PFSK-1 (cell line): ENCODE measurements at regions not wholly inside any gene's neighbourhood (a gene's known extent, or its start where the extent isn't known, plus 50 kb on each side); places are given as distances from the start of the nearest gene placed in this dataset.

Source experiments
- FOXP2 ChIP-seq: optimal IDR thresholded peaks from 2 replicates; pipeline ENCODE3; 2011; ENCODE audit warnings: borderline replicate concordance, control low read depth, inconsistent platforms; ENCODE audit not compliant: insufficient read depth; ENCODE audit errors: extremely low read length, extremely low read depth
- POLR2AphosphoS5 ChIP-seq: IDR thresholded peaks from 2 replicates; pipeline ENCODE4 v1.6.1; 2012; ENCODE audit warnings: low read depth, mild to moderate bottlenecking, control low read depth, low read length, moderate library complexity
- REST ChIP-seq, 2 experiments: IDR thresholded peaks; 2 replicates each; pipeline versions ENCODE4 v1.6.1 to v1.8.0; 2011 to 2012; ENCODE audit warnings: low read depth in 2 of 2, low read length in 2 of 2, control low read depth in 1 of 2, inconsistent platforms in 1 of 2, mild to moderate bottlenecking in 1 of 2, moderate library complexity in 1 of 2; ENCODE audit not compliant: insufficient read depth in 1 of 2
- SIN3A ChIP-seq: IDR thresholded peaks from 2 replicates; pipeline ENCODE4 v1.6.1; 2012; ENCODE audit warnings: mild to moderate bottlenecking, low read length, moderate library complexity, borderline replicate concordance; ENCODE audit not compliant: insufficient read depth
- TAF1 ChIP-seq: IDR thresholded peaks from 2 replicates; pipeline ENCODE4 v1.6.1; 2012; ENCODE audit warnings: low read length, control low read depth, borderline replicate concordance; ENCODE audit not compliant: insufficient read depth

- TF ChIP-seq FOXP2 (no peak), TAF1 (no peak), REST (IDR thresholded peaks at IDR 0.05; ENCODE audit: insufficient read depth in 1 of 2, low read depth in 2 of 2, low read length in 2 of 2) (no peak), SIN3A (no peak), POLR2AphosphoS5 (no peak)
Measured at GRCh38 chr5:57863661-57864060, 381.1 kb upstream of the ACTBL2 start.

GRCh38 chr5:57862942-57863341 is 380.3 kb upstream of the ACTBL2 start:
- no peak for TF ChIP-seq POLR2AphosphoS5

GRCh38 chr5:57862471-57862911 is 379.9 kb upstream of the ACTBL2 start:
- TF ChIP-seq REST (IDR thresholded peaks at IDR 0.05; ENCODE audit: insufficient read depth in 1 of 2, low read depth in 2 of 2, low read length in 2 of 2) (no peak), POLR2AphosphoS5 (no peak), SIN3A (no peak), TAF1 (no peak), FOXP2 (no peak)

GRCh38 chr5:57859626-57860025 is 377.0 kb upstream of the ACTBL2 start:
- TF ChIP-seq FOXP2 (no peak), TAF1 (no peak), REST (IDR thresholded peaks at IDR 0.05; ENCODE audit: insufficient read depth in 1 of 2, low read depth in 2 of 2, low read length in 2 of 2) (no peak), POLR2AphosphoS5 (no peak), SIN3A (no peak)

- TF ChIP-seq TAF1 (no peak), FOXP2 (no peak), SIN3A (no peak), REST (IDR thresholded peaks at IDR 0.05; ENCODE audit: insufficient read depth in 1 of 2, low read depth in 2 of 2, low read length in 2 of 2) (no peak), POLR2AphosphoS5 (no peak)
Measured at GRCh38 chr5:57858905-57859304, 376.3 kb upstream of the ACTBL2 start.
